HL-60 (cell line): ENCODE measurements at regions not wholly inside any gene's neighbourhood (a gene's known extent, or its start where the extent isn't known, plus 50 kb on each side); places are given as distances from the start of the nearest gene placed in this dataset.

ENCODE experiments used
- DNase-seq, 2 experiments: peaks; one replicate each; pipeline ENCODE4 v3.0.0-alpha.2; 2010 to 2020; ENCODE audit warnings: low read depth in 1 of 2, low spot score in 1 of 2
- H3K27ac ChIP-seq: fragments of 250-450 bp; sonication (Bioruptor Pico); replicated peaks from 2 replicates; pipeline ENCODE4 v1.5.1; 2020; ENCODE audit warnings: mild to moderate bottlenecking, moderate library complexity
- H3K27me3 ChIP-seq: fragments of 250-450 bp; sonication (Bioruptor Pico); 2 replicates; pipeline ENCODE4 v1.5.1; 2021; ENCODE audit warnings: mild to moderate bottlenecking, moderate library complexity; ENCODE audit not compliant: insufficient read depth, poor library complexity, severe bottlenecking
- H3K4me3 ChIP-seq: replicated peaks from 2 replicates; pipeline ENCODE4 v1.5.1; 2011; ENCODE audit warnings: mild to moderate bottlenecking, control low read depth, low read length; ENCODE audit not compliant: insufficient read depth
- CTCF ChIP-seq: IDR thresholded peaks from one replicate; pipeline ENCODE4 v1.5.1; 2011; ENCODE audit warnings: low read length, control low read depth, inconsistent platforms; ENCODE audit not compliant: insufficient read depth
- GABPA ChIP-seq: IDR thresholded peaks from 2 replicates; pipeline ENCODE4 v1.6.1; 2012; ENCODE audit warnings: low read depth
- POLR2AphosphoS5 ChIP-seq: IDR thresholded peaks from 2 replicates; pipeline ENCODE4 v1.6.1; 2012; ENCODE audit warnings: low read depth
- SPI1 ChIP-seq: IDR thresholded peaks from 2 replicates; pipeline ENCODE4 v1.6.1; 2012; ENCODE audit warnings: low read depth, mild to moderate bottlenecking, borderline replicate concordance
- TF ChIP-seq, protein P1 (sequence below): IDR thresholded peaks from 2 replicates; pipeline ENCODE4 v1.6.1; 2012; ENCODE audit warnings: low read depth; ENCODE audit not compliant: insufficient replicate concordance

DNA sequence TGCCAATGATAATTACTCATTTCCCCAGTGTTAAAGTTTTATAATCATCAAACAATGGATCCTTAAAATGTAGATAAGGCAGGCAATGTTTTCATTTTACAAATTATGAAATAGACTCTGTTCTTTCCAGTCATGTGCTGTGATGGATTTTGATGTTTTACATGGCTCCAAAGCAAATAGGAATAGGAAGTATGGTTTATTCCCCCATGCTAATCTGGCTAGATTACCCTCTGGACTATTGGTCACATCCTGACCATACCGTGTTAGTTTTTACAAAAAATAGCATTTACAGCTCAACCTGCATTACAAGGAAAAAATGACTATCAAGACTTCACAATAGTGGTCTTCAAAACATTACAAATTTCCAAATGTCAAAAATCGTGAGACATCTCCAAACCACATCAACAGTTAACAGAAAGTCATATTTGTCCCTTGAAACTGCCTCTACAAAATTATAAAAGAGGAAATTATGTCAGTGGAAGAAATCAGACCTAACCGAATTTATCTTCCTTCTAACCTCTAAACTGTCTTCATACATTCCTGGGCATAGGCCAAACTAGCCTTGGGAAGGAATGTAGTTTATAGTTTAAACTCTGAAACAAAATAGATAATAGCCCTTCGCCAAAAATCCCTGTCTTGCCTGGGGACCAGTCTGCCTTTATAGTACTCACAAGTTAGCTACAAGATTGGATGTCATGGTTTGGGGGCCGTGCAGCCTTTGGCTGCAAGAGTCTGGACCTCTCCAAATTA is 1941.2 kb upstream of the CELF4 start:
- no peaks in the 10 kb centered on the region for H3K27me3 ChIP-seq
- H3K4me3 ChIP-seq = no peak overlapping the region
- TF ChIP-seq, protein P1, sequence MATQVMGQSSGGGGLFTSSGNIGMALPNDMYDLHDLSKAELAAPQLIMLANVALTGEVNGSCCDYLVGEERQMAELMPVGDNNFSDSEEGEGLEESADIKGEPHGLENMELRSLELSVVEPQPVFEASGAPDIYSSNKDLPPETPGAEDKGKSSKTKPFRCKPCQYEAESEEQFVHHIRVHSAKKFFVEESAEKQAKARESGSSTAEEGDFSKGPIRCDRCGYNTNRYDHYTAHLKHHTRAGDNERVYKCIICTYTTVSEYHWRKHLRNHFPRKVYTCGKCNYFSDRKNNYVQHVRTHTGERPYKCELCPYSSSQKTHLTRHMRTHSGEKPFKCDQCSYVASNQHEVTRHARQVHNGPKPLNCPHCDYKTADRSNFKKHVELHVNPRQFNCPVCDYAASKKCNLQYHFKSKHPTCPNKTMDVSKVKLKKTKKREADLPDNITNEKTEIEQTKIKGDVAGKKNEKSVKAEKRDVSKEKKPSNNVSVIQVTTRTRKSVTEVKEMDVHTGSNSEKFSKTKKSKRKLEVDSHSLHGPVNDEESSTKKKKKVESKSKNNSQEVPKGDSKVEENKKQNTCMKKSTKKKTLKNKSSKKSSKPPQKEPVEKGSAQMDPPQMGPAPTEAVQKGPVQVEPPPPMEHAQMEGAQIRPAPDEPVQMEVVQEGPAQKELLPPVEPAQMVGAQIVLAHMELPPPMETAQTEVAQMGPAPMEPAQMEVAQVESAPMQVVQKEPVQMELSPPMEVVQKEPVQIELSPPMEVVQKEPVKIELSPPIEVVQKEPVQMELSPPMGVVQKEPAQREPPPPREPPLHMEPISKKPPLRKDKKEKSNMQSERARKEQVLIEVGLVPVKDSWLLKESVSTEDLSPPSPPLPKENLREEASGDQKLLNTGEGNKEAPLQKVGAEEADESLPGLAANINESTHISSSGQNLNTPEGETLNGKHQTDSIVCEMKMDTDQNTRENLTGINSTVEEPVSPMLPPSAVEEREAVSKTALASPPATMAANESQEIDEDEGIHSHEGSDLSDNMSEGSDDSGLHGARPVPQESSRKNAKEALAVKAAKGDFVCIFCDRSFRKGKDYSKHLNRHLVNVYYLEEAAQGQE = no peak
- no peak for TF ChIP-seq POLR2AphosphoS5
- no peak for TF ChIP-seq CTCF
- TF ChIP-seq GABPA = no peak
- no peak for TF ChIP-seq SPI1
- DNase-seq = no peak
- no peak overlapping the region for H3K27ac ChIP-seq

DNA sequence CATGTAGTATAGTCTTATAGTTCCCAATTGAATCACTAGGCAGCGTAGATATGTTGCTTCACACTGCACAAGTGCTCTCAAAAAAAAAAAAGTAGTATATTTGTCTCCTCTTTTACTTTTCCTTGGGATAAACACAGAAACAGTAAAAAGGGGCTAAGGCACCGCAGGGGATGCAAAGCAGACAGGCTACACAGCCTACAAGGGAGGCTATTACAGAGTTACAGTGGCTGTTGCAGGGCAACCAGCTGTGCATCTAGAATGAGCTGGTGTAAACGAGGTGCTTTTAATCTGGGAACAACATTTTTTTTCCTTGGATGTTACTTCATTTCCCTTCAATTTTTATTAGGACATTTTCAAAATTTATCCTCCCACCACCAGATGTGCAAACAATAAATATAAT is 1934.7 kb upstream of the CELF4 start:
- DNase-seq = no peak
- Histone ChIP-seq H3K27ac (no peak overlapping the region), H3K4me3 (no peak overlapping the region), H3K27me3 (no peaks in the 10 kb centered on the region)
- TF ChIP-seq, protein P1 = no peak

DNA sequence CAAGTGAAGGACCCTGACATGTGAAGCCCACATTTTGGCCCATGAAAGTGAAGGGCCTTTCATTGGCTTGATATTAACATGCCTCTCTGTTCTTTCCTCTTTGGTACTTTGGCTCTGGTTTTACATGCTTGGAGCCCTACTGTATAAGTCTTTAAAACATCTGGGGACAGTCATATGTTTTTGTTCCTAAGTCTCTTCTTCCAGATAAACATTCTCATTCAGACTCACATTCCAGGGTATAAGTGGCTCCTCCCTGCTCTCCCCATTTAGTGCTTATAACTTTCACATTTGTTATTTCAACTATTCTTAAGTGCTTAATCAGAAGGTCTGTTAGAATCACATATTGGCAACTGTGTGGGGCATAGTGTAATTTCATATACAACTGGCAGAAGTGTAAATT is 1932.2 kb upstream of the CELF4 start:
- Histone ChIP-seq H3K27me3 (no peaks in the 10 kb centered on the region), H3K27ac (no peak overlapping the region)

More for the DNA sequence above, 1932.2 kb upstream of the CELF4 start:
- DNase-seq = no peak
- H3K4me3 ChIP-seq = no peak overlapping the region
- TF ChIP-seq CTCF = no peak
- no peak for TF ChIP-seq SPI1
- TF ChIP-seq GABPA = no peak
- TF ChIP-seq, protein P1 = no peak
- no peak for TF ChIP-seq POLR2AphosphoS5
